ENCODE measurements at regions not wholly inside any gene's neighbourhood (a gene's known extent, or its start where the extent isn't known, plus 50 kb on each side); places are given as distances from the start of the nearest gene placed in this dataset.

GRCh38 chr13:69649063-69649392 lies 458.6 kb upstream of the ATXN8OS start:
- DNase-seq (no peak), ATAC-seq (no peak)
- H3K4me3 ChIP-seq = no peak overlapping the region
- no peak overlapping the region for H3K27ac ChIP-seq
- H3K27me3 ChIP-seq = no peaks in the 10 kb centered on the region
- no peaks in the 10 kb centered on the region for H3K9me3 ChIP-seq
- no peak for TF ChIP-seq CTCF (IDR thresholded peaks at IDR 0.05)
- H3K4me1 ChIP-seq = no peaks in the 10 kb centered on the region
- H3K36me3 ChIP-seq = no peaks in the 10 kb centered on the region
- intact Hi-C loops (cut with DNase I) = no loop called here

- intact Hi-C loops (cut with DNase I) = no loop called here
- H3K36me3 ChIP-seq = no peaks in the 10 kb centered on the region
- no peak for TF ChIP-seq CTCF (IDR thresholded peaks at IDR 0.05)
- no peak overlapping the region for H3K27ac ChIP-seq
- no peaks in the 10 kb centered on the region for H3K9me3 ChIP-seq
- DNase-seq (no peak), ATAC-seq (no peak)
- no peak overlapping the region for H3K4me3 ChIP-seq
- no peaks in the 10 kb centered on the region for H3K27me3 ChIP-seq
- no peaks in the 10 kb centered on the region for H3K4me1 ChIP-seq
Observed at GRCh38 chr13:69648340-69649062, 459.1 kb upstream of the ATXN8OS start.

- TF ChIP-seq CTCF (IDR thresholded peaks at IDR 0.05) = no peak
- no peak overlapping the region for H3K27ac ChIP-seq
- no peaks in the 10 kb centered on the region for H3K36me3 ChIP-seq
- no peaks in the 10 kb centered on the region for H3K4me1 ChIP-seq
- no peaks in the 10 kb centered on the region for H3K27me3 ChIP-seq
- ATAC-seq (no peak), DNase-seq (no peak)
- intact Hi-C loops (cut with DNase I) = no loop called here
- no peaks in the 10 kb centered on the region for H3K9me3 ChIP-seq
- H3K4me3 ChIP-seq = no peak overlapping the region
Observed at GRCh38 chr13:69644447-69644846, 463.2 kb upstream of the ATXN8OS start.

- Histone ChIP-seq H3K27me3 (no peaks in the 10 kb centered on the region), H3K36me3 (no peaks in the 10 kb centered on the region), H3K9me3 (no peaks in the 10 kb centered on the region), H3K4me3 (no peak overlapping the region), H3K27ac (no peak overlapping the region), H3K4me1 (no peaks in the 10 kb centered on the region)
- no peak for ATAC-seq
- no peak for DNase-seq
- intact Hi-C loops (cut with DNase I) = no loop called here
- no peak for TF ChIP-seq CTCF (IDR thresholded peaks at IDR 0.05)
Observed at GRCh38 chr13:69641773-69642172, 465.9 kb upstream of the ATXN8OS start.

GRCh38 chr13:69633044-69633443 lies 474.6 kb upstream of the ATXN8OS start:
- DNase-seq (no peak), ATAC-seq (no peak)
- intact Hi-C loops (cut with DNase I) = no loop called here
- no peaks in the 10 kb centered on the region for H3K9me3 ChIP-seq
- no peak overlapping the region for H3K27ac ChIP-seq
- TF ChIP-seq CTCF (IDR thresholded peaks at IDR 0.05) = no peak
- no peak overlapping the region for H3K4me3 ChIP-seq
- no peaks in the 10 kb centered on the region for H3K27me3 ChIP-seq
- no peaks in the 10 kb centered on the region for H3K36me3 ChIP-seq
- no peaks in the 10 kb centered on the region for H3K4me1 ChIP-seq

GRCh38 chr13:69623973-69624372 lies 483.7 kb upstream of the ATXN8OS start:
- DNase-seq = no peak
- Histone ChIP-seq H3K4me1 (no peaks in the 10 kb centered on the region), H3K27ac (no peak overlapping the region), H3K9me3 (no peaks in the 10 kb centered on the region), H3K36me3 (no peaks in the 10 kb centered on the region), H3K27me3 (no peaks in the 10 kb centered on the region), H3K4me3 (no peak overlapping the region)
- intact Hi-C loops (cut with DNase I) = no loop called here
- TF ChIP-seq CTCF (IDR thresholded peaks at IDR 0.05) = no peak
- ATAC-seq = no peak
